ENCODE measurements at regions not wholly inside any gene's neighbourhood (a gene's known extent, or its start where the extent isn't known, plus 50 kb on each side); places are given as distances from the start of the nearest gene placed in this dataset.

- H3K4me2 ChIP-seq (ENCODE audit: low read length), result no peak overlapping the region
- no peaks in the 10 kb centered on the region for H3K79me2 ChIP-seq (ENCODE audit: low read length)
- POLR2A ChIA-PET (ENCODE audit: unreplicated experiment), result no interaction called here
- H3K27ac ChIP-seq (ENCODE audit: low read length), result no peak overlapping the region
- no peak for ATAC-seq
- TF ChIP-seq EZH2 (IDR thresholded peaks at IDR 0.05; ENCODE audit: low read length, unreplicated experiment) (no peak), CTCF (conservative IDR thresholded peaks at IDR 0.05; ENCODE audit: low read depth, low read length) (no peak), EZH2phosphoT487 (IDR thresholded peaks at IDR 0.05; ENCODE audit: borderline replicate concordance, low read length) (no peak)
- H3K27me3 ChIP-seq (ENCODE audit: low read length), result 0 out of 2 replicates have a peak, but pooled peaks cover 14% of the 10 kb centered on the region
- no peaks in the 10 kb centered on the region for H3F3A ChIP-seq (ENCODE audit: low read length, unreplicated experiment)
- no peak overlapping the region for H3K4me3 ChIP-seq (ENCODE audit: low read length)
- intact Hi-C loops (cut with micrococcal nuclease), result loop anchor here (10.0 kb wide), 1 partner anchor 1169 kb away; no protein-coding TSS in a partner anchor
- BruUV-seq (replicated peaks), result no TSS peak
- DNase-seq, result no peak
- H3K4me1 ChIP-seq (ENCODE audit: insufficient read depth, low read length), result peaks cover 7% of the 10 kb centered on the region; the same call in 1 of the 2 replicates
- CTCF ChIA-PET, result no interaction called here
- no peaks in the 10 kb centered on the region for H4K20me1 ChIP-seq (ENCODE audit: low read length)
- H3K9me2 ChIP-seq (replicated peaks; ENCODE audit: low read length), result no peaks in the 10 kb centered on the region
- no peak overlapping the region for H3K9ac ChIP-seq (ENCODE audit: low read length)
- H2AFZ ChIP-seq (ENCODE audit: low read length), result no peak overlapping the region
- H3K9me3 ChIP-seq (ENCODE audit: low read length), result no peaks in the 10 kb centered on the region
- no peaks in the 10 kb centered on the region; the same call in 1 of the 2 replicates for H3K36me3 ChIP-seq (ENCODE audit: low read depth, low read length)
Observed at GRCh38 chr4:79046016-79046592, 106.9 kb upstream of the PAQR3 start.

- H3K4me1 ChIP-seq (ENCODE audit: insufficient read depth, low read length), result no peaks in the 10 kb centered on the region
- intact Hi-C loops (cut with micrococcal nuclease), result loop anchor here (10.0 kb wide), 1 partner anchor 1171 kb away; no protein-coding TSS in a partner anchor
- no peaks in the 10 kb centered on the region; the same call in 1 of the 2 replicates for H3K36me3 ChIP-seq (ENCODE audit: low read depth, low read length)
- no peaks in the 10 kb centered on the region for H3F3A ChIP-seq (ENCODE audit: low read length, unreplicated experiment)
- no peak overlapping the region for H2AFZ ChIP-seq (ENCODE audit: low read length)
- no peak overlapping the region for H3K27ac ChIP-seq (ENCODE audit: low read length)
- H3K4me3 ChIP-seq (ENCODE audit: low read length), result no peak overlapping the region
- no peaks in the 10 kb centered on the region for H4K20me1 ChIP-seq (ENCODE audit: low read length)
- H3K9me2 ChIP-seq (replicated peaks; ENCODE audit: low read length), result no peaks in the 10 kb centered on the region
- no TSS peak for BruUV-seq (replicated peaks)
- DNase-seq (no peak), ATAC-seq (no peak)
- ChIA-PET POLR2A (ENCODE audit: unreplicated experiment) (no interaction called here), CTCF (no interaction called here)
- no peaks in the 10 kb centered on the region for H3K79me2 ChIP-seq (ENCODE audit: low read length)
- 0 out of 2 replicates have a peak, but pooled peaks cover 4% of the 10 kb centered on the region for H3K27me3 ChIP-seq (ENCODE audit: low read length)
- no peaks in the 10 kb centered on the region for H3K9me3 ChIP-seq (ENCODE audit: low read length)
- no peak overlapping the region for H3K4me2 ChIP-seq (ENCODE audit: low read length)
- H3K9ac ChIP-seq (ENCODE audit: low read length), result no peak overlapping the region
- TF ChIP-seq CTCF (conservative IDR thresholded peaks at IDR 0.05; ENCODE audit: low read depth, low read length) (no peak), EZH2 (IDR thresholded peaks at IDR 0.05; ENCODE audit: low read length, unreplicated experiment) (no peak), EZH2phosphoT487 (IDR thresholded peaks at IDR 0.05; ENCODE audit: borderline replicate concordance, low read length) (no peak)
Observed at GRCh38 chr4:79044141-79044659, 105.0 kb upstream of the PAQR3 start.

GRCh38 chr4:79043138-79043537 lies 103.9 kb upstream of the PAQR3 start:
- Histone ChIP-seq H3K27me3 (ENCODE audit: low read length) (no peaks in the 10 kb centered on the region), H4K20me1 (ENCODE audit: low read length) (no peaks in the 10 kb centered on the region), H3K9me3 (ENCODE audit: low read length) (no peaks in the 10 kb centered on the region), H2AFZ (ENCODE audit: low read length) (no peak overlapping the region), H3K9ac (ENCODE audit: low read length) (no peak overlapping the region), H3K9me2 (replicated peaks; ENCODE audit: low read length) (no peaks in the 10 kb centered on the region), H3K79me2 (ENCODE audit: low read length) (no peaks in the 10 kb centered on the region), H3K4me1 (ENCODE audit: insufficient read depth, low read length) (no peaks in the 10 kb centered on the region), H3K27ac (ENCODE audit: low read length) (no peak overlapping the region), H3F3A (ENCODE audit: low read length, unreplicated experiment) (no peaks in the 10 kb centered on the region), H3K4me2 (ENCODE audit: low read length) (no peak overlapping the region), H3K4me3 (ENCODE audit: low read length) (no peak overlapping the region), H3K36me3 (ENCODE audit: low read depth, low read length) (no peaks in the 10 kb centered on the region; the same call in 1 of the 2 replicates)
- BruUV-seq (replicated peaks), result no TSS peak
- intact Hi-C loops (cut with micrococcal nuclease), result loop anchor here (2.0 to 10.0 kb wide), 3 partner anchors 90 to 1172 kb away; no protein-coding TSS in a partner anchor
- POLR2A ChIA-PET (ENCODE audit: unreplicated experiment), result no interaction called here
- no peak for TF ChIP-seq EZH2 (IDR thresholded peaks at IDR 0.05; ENCODE audit: low read length, unreplicated experiment)
- TF ChIP-seq CTCF (conservative IDR thresholded peaks at IDR 0.05; ENCODE audit: low read depth, low read length), result no peak
- DNase-seq (no peak), ATAC-seq (no peak)
- CTCF ChIA-PET, result no interaction called here

All from PC-3 (cell line).